Thyroid gland (tissue), 4 donors: ENCODE measurements at regions not wholly inside any gene's neighbourhood (a gene's known extent, or its start where the extent isn't known, plus 50 kb on each side); places are given as distances from the start of the nearest gene placed in this dataset.

Source experiments
- DNase-seq, 2 donors: peaks; one replicate each; pipeline ENCODE4 v3.0.0-alpha.2; 2019
- H3K27ac ChIP-seq, 3 donors: fragments of 200-600 bp; sonication (generic); 1 replicate in 2 of 3; 2 replicates in 1 of 3; pipeline ENCODE4 v1.5.1; 2016 to 2019; ENCODE audit warnings: mild to moderate bottlenecking in 1 of 3, moderate library complexity in 1 of 3
- H3K27me3 ChIP-seq: fragments of 200-600 bp; sonication (generic); one replicate; pipeline ENCODE4 v1.5.1; 2019
- H3K36me3 ChIP-seq, 2 donors: fragments of 200-600 bp; sonication (generic); one replicate each; pipeline ENCODE4 v1.5.1; 2016 to 2019
- H3K4me1 ChIP-seq, 2 donors: fragments of 200-600 bp; sonication (generic); one replicate each; pipeline ENCODE4 v1.5.1; 2017 to 2019
- H3K4me3 ChIP-seq, 3 donors: fragments of 200-600 bp; sonication (generic); replicated peaks in 1 of 3; 1 replicate in 2 of 3; 2 replicates in 1 of 3; pipeline ENCODE4 v1.5.1; 2016; ENCODE audit warnings: mild to moderate bottlenecking in 1 of 3
- H3K9me3 ChIP-seq: fragments of 200-600 bp; sonication (generic); one replicate; pipeline ENCODE4 v1.5.1; 2017
- CTCF ChIP-seq, 6 experiments: fragments of 200-600 bp in 3 of 6; fragments of 450-650 bp in 3 of 6; sonication (generic) in 3 of 6; IDR thresholded peaks; one replicate each; pipeline ENCODE4 v1.5.1; 2016 to 2019; ENCODE audit warnings: antibody characterized with exemption in 6 of 6, mild to moderate bottlenecking in 2 of 6, inconsistent platforms in 1 of 6, moderate library complexity in 1 of 6
- POLR2A ChIP-seq, 2 donors: fragments of 450-650 bp; IDR thresholded peaks; one replicate each; pipeline ENCODE4 v1.6.1; 2017; ENCODE audit warnings: antibody characterized with exemption in 2 of 2, mild to moderate bottlenecking in 2 of 2, moderate library complexity in 1 of 2
- WGBS, 2 donors: methylation state at CpG; one replicate each; pipeline ENCODE4 v1.1.5; 2017; 5-methylcytosine and 5-hydroxymethylcytosine counted together
- intact Hi-C: fragments of 100-400 bp; cut with DNase I; formaldehyde crosslinking; loops from one replicate; pipeline ENCODE4 v1.15.1; 2023

- H3K4me3 ChIP-seq, result no peak overlapping the region
- no peak for TF ChIP-seq POLR2A (IDR thresholded peaks at IDR 0.05)
- TF ChIP-seq CTCF (IDR thresholded peaks at IDR 0.05), result no peak
- H3K36me3 ChIP-seq, result no peaks in the 10 kb centered on the region
- no peaks in the 10 kb centered on the region for H3K9me3 ChIP-seq
- 92 to 93% methylated on average over 4 of the region's 4 CpGs for WGBS, 2 donors
- intact Hi-C loops, result no loop called here
- no peaks in the 10 kb centered on the region for H3K4me1 ChIP-seq
- no peak for DNase-seq
- H3K27ac ChIP-seq, result no peak overlapping the region
- H3K27me3 ChIP-seq, result no peaks in the 10 kb centered on the region
Measured at GRCh38 chr11:116244889-116245288, 527.9 kb downstream of the BUD13 start.

GRCh38 chr11:116244439-116244838 lies 528.3 kb downstream of the BUD13 start:
- 81 to 83% methylated on average over 8 of the region's 8 CpGs for WGBS, 2 donors
- Histone ChIP-seq H3K27ac (no peak overlapping the region), H3K27me3 (no peaks in the 10 kb centered on the region)

GRCh38 chr11:116243991-116244390 lies 528.8 kb downstream of the BUD13 start:
- no peak overlapping the region for H3K27ac ChIP-seq
- no peak for TF ChIP-seq POLR2A (IDR thresholded peaks at IDR 0.05)
- TF ChIP-seq CTCF (IDR thresholded peaks at IDR 0.05), result no peak
- H3K4me3 ChIP-seq, result no peak overlapping the region
- no peaks in the 10 kb centered on the region for H3K36me3 ChIP-seq
- WGBS, 2 donors, result 51 to 78% methylated on average over 5 of the region's 5 CpGs
- DNase-seq, result no peak
- no peaks in the 10 kb centered on the region for H3K9me3 ChIP-seq
- H3K27me3 ChIP-seq, result no peaks in the 10 kb centered on the region
- H3K4me1 ChIP-seq, result no peaks in the 10 kb centered on the region
- intact Hi-C loops, result no loop called here

More at GRCh38 chr11:116244439-116244838, 528.3 kb downstream of the BUD13 start:
- TF ChIP-seq CTCF (IDR thresholded peaks at IDR 0.05) (no peak), POLR2A (IDR thresholded peaks at IDR 0.05) (no peak)
- H3K36me3 ChIP-seq, result no peaks in the 10 kb centered on the region
- no peaks in the 10 kb centered on the region for H3K9me3 ChIP-seq
- intact Hi-C loops, result no loop called here
- H3K4me1 ChIP-seq, result no peaks in the 10 kb centered on the region
- no peak overlapping the region for H3K4me3 ChIP-seq
- no peak for DNase-seq

- DNase-seq, result no peak
- no peaks in the 10 kb centered on the region for H3K36me3 ChIP-seq
- no peaks in the 10 kb centered on the region for H3K4me1 ChIP-seq
- TF ChIP-seq CTCF (IDR thresholded peaks at IDR 0.05) (no peak), POLR2A (IDR thresholded peaks at IDR 0.05) (no peak)
- intact Hi-C loops, result no loop called here
- H3K27me3 ChIP-seq, result no peaks in the 10 kb centered on the region
- H3K4me3 ChIP-seq, result no peak overlapping the region
- H3K27ac ChIP-seq, result no peak overlapping the region
- WGBS, 2 donors, result 81 to 94% methylated on average over 4 of the region's 4 CpGs
- no peaks in the 10 kb centered on the region for H3K9me3 ChIP-seq
Measured at GRCh38 chr11:116242006-116242405, 530.8 kb downstream of the BUD13 start.

GRCh38 chr11:116240710-116241109 lies 532.1 kb downstream of the BUD13 start:
- Histone ChIP-seq H3K36me3 (no peaks in the 10 kb centered on the region), H3K9me3 (no peaks in the 10 kb centered on the region), H3K27me3 (no peaks in the 10 kb centered on the region), H3K4me3 (no peak overlapping the region), H3K4me1 (no peaks in the 10 kb centered on the region), H3K27ac (no peak overlapping the region)
- intact Hi-C loops, result no loop called here
- whole genome bisulfite sequencing, 2 donors, result 64 to 67% methylated on average over 4 of the region's 4 CpGs
- no peak for TF ChIP-seq POLR2A (IDR thresholded peaks at IDR 0.05)
- no peak for TF ChIP-seq CTCF (IDR thresholded peaks at IDR 0.05)
- no peak for DNase-seq
